LNCaP clone FGC (cell line): ENCODE measurements at regions not wholly inside any gene's neighbourhood (a gene's known extent, or its start where the extent isn't known, plus 50 kb on each side); places are given as distances from the start of the nearest gene placed in this dataset.
"Not testable (repeated sequence)": the region's sequence is repeated elsewhere in the genome, so short reads cannot be mapped to it uniquely, and the experiment has no call there.

Experiments
- DNase-seq: peaks from one replicate; pipeline ENCODE4 v3.0.0-alpha.2; 2011; ENCODE audit warnings: low read depth
- H3K4me3 ChIP-seq: 2 replicates; pipeline ENCODE4 v1.5.1; 2011; ENCODE audit warnings: mild to moderate bottlenecking, low read depth, low read length, control low read depth
- CTCF ChIP-seq: IDR thresholded peaks from 2 replicates; pipeline ENCODE4 v1.5.1; 2012; ENCODE audit warnings: mild to moderate bottlenecking; ENCODE audit not compliant: control insufficient read depth, insufficient read depth; ENCODE audit errors: extremely low read depth

GRCh38 chr2:176856683-176857082 is 355.9 kb upstream of the HNRNPA3 start:
- no peak overlapping the region for H3K4me3 ChIP-seq
- no peak for DNase-seq
- TF ChIP-seq CTCF: no peak

DNA sequence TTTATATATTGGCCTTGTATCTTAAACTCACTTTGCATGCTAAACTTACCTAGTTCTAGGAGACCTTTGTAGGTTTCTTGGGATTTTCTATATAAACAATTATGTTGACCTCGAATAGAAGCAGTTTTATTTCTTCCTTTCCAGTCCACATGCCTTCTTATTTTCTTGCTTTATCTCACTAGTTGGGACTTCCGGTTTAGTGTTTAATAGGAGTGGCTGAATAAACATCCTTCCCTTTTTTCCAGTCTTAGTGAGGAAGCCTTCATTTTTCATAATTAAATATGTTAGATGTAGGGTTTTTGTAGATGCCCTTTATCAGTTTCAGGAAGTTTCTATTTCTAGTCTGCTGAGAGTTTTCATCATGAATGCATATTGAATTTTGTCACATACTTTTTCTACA is 347.3 kb upstream of the HNRNPA3 start:
- H3K4me3 ChIP-seq: no peak overlapping the region
- TF ChIP-seq CTCF: no peak
- DNase-seq: no peak

GRCh38 chr2:176872406-176872805 is 340.2 kb upstream of the HNRNPA3 start:
- TF ChIP-seq CTCF: no peak
- H3K4me3 ChIP-seq: no peak overlapping the region
- DNase-seq: no peak

DNA sequence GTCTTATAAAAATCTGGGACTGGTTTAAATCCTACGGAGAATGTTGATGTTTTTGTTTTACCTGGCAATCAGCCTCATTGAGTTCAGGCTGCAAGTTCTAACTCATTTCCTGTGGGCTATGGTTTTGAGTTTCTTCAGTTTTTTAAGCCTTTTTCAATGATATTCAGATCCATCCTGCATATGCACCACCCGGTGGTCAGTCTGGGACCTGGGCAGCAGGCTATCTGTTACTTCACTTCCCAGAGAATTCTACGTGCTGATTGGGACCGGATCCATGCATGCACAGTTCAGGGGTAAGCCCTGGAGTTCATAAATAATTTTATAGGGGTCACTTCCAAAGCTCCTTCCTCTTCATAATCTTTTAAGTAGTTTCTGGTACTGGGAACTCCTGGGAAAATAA is 339.2 kb upstream of the HNRNPA3 start:
- no peak overlapping the region for H3K4me3 ChIP-seq
- TF ChIP-seq CTCF: no peak
- no peak for DNase-seq

GRCh38 chr2:176876493-176877103 is 336.0 kb upstream of the HNRNPA3 start:
- no peak overlapping the region for H3K4me3 ChIP-seq
- no peak for TF ChIP-seq CTCF
- no peak for DNase-seq

DNA sequence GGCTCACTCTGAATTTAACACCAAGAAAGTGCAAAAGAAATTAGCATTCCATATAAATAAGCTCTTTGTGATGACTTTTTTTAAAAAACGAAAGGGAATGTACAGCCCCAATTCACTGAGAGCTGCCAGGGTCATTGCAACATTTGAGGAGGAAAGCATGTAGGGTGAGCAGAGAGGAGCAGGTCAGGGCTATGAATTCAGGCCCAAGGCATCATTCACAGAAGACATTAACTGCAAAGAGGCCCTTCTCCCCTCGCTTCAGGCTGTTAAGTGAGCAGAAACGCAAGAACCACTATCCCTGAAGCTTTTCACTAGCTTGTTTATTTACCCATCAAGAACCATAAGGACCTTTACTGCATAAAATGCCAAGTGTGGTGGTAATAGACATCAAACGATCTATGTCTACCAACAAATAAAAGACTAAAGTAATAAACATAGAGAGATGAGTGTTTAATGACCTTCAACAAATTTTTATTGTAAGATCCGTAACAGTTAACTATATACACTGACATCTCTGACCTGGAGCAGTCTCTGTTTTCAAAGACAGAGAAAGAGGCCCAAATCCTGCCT is 333.1 kb upstream of the HNRNPA3 start:
- DNase-seq: no peak
- TF ChIP-seq CTCF: no peak
- H3K4me3 ChIP-seq: no peak overlapping the region

GRCh38 chr2:176882045-176882444 is 330.5 kb upstream of the HNRNPA3 start:
- DNase-seq, H3K4me3 ChIP-seq: not testable (repeated sequence)
